ENCODE measurements at regions not wholly inside any gene's neighbourhood (a gene's known extent, or its start where the extent isn't known, plus 50 kb on each side); places are given as distances from the start of the nearest gene placed in this dataset.
"Not testable (repeated sequence)": the region's sequence is repeated elsewhere in the genome, so short reads cannot be mapped to it uniquely, and the experiment has no call there.

- no peak for DNase-seq
Measured at GRCh38 chr15:93940226-93940625, 291.1 kb upstream of the MCTP2 start.

GRCh38 chr15:93932164-93932776, 299.1 kb upstream of the MCTP2 start:
- DNase-seq = no peak

GRCh38 chr15:93929375-93930094, 301.8 kb upstream of the MCTP2 start:
- peak; percentile 52 for DNase-seq

- DNase-seq = no peak
Measured at GRCh38 chr15:93920204-93920603, 311.2 kb upstream of the MCTP2 start.

- not testable (repeated sequence) for DNase-seq
Measured at GRCh38 chr15:93918801-93919200, 312.6 kb upstream of the MCTP2 start.

- no peak for DNase-seq
Measured at GRCh38 chr15:93917181-93917580, 314.2 kb upstream of the MCTP2 start.

GRCh38 chr15:93913871-93914270, 317.5 kb upstream of the MCTP2 start:
- DNase-seq = no peak

GRCh38 chr15:93913310-93913709, 318.1 kb upstream of the MCTP2 start:
- DNase-seq = no peak

GRCh38 chr15:93900476-93901400, 330.6 kb upstream of the MCTP2 start:
- no peak for DNase-seq

GRCh38 chr15:93899817-93900216, 331.5 kb upstream of the MCTP2 start:
- no peak for DNase-seq

- DNase-seq = no peak
Measured at GRCh38 chr15:93897377-93897776, 334.0 kb upstream of the MCTP2 start.

GRCh38 chr15:93895976-93896770, 335.2 kb upstream of the MCTP2 start:
- no peak for DNase-seq

GRCh38 chr15:93894438-93895036, 336.8 kb upstream of the MCTP2 start:
- no peak for DNase-seq

GRCh38 chr15:93887151-93887550, 344.2 kb upstream of the MCTP2 start:
- no peak for DNase-seq

- DNase-seq = no peak
Measured at GRCh38 chr15:93882779-93883178, 348.6 kb upstream of the MCTP2 start.

- DNase-seq = no peak
Measured at GRCh38 chr15:93882141-93882540, 349.2 kb upstream of the MCTP2 start.

GRCh38 chr15:93881310-93881709, 350.1 kb upstream of the MCTP2 start:
- DNase-seq = no peak

- no peak for DNase-seq
Measured at GRCh38 chr15:93880358-93880757, 351.0 kb upstream of the MCTP2 start.

- DNase-seq = no peak
Measured at GRCh38 chr15:93870583-93870982, 360.8 kb upstream of the MCTP2 start.

- no peak for DNase-seq
Measured at GRCh38 chr15:93866948-93867347, 364.4 kb upstream of the MCTP2 start.

- no peak for DNase-seq
Measured at GRCh38 chr15:93866476-93866875, 364.9 kb upstream of the MCTP2 start.

- DNase-seq = no peak
Measured at GRCh38 chr15:93865586-93865985, 365.8 kb upstream of the MCTP2 start.

All from right forelimb (tissue), 1 donor.